HG03060 (cell line): ENCODE measurements at regions not wholly inside any gene's neighbourhood (a gene's known extent, or its start where the extent isn't known, plus 50 kb on each side); places are given as distances from the start of the nearest gene placed in this dataset.

Experiments used
- ATAC-seq: cut with Tn5 transposase; IDR thresholded peaks from one replicate; pipeline ENCODE4 v1.9.1; 2021; ENCODE audit warnings: low read depth, moderate number of reproducible peaks; ENCODE audit not compliant: unreplicated experiment

- no peak for ATAC-seq
These were observed 965.1 kb upstream of the MIR17HG start for GRCh38 chr13:90382425-90382824.

GRCh38 chr13:90385781-90386489, 961.6 kb upstream of the MIR17HG start:
- ATAC-seq = no peak

GRCh38 chr13:90388887-90389452, 958.5 kb upstream of the MIR17HG start:
- no peak for ATAC-seq

GRCh38 chr13:90389537-90389936, 958.0 kb upstream of the MIR17HG start:
- no peak for ATAC-seq

GRCh38 chr13:90393408-90393807, 954.1 kb upstream of the MIR17HG start:
- ATAC-seq = no peak

- no peak for ATAC-seq
These were observed 952.1 kb upstream of the MIR17HG start for GRCh38 chr13:90395348-90395747.

- no peak for ATAC-seq
These were observed 951.6 kb upstream of the MIR17HG start for GRCh38 chr13:90395846-90396245.

GRCh38 chr13:90396266-90396665, 951.2 kb upstream of the MIR17HG start:
- ATAC-seq = no peak

GRCh38 chr13:90397503-90397902, 950.0 kb upstream of the MIR17HG start:
- ATAC-seq = no peak

- no peak for ATAC-seq
These were observed 947.1 kb upstream of the MIR17HG start for GRCh38 chr13:90400372-90400771.

- ATAC-seq = no peak
These were observed 946.3 kb upstream of the MIR17HG start for GRCh38 chr13:90401150-90401549.

- ATAC-seq = no peak
These were observed 945.4 kb upstream of the MIR17HG start for GRCh38 chr13:90402102-90402501.

GRCh38 chr13:90402613-90403012, 944.9 kb upstream of the MIR17HG start:
- ATAC-seq = no peak

GRCh38 chr13:90403330-90404082, 944.0 kb upstream of the MIR17HG start:
- no peak for ATAC-seq

- ATAC-seq = no peak
These were observed 942.2 kb upstream of the MIR17HG start for GRCh38 chr13:90405301-90405700.

- ATAC-seq = no peak
These were observed 934.5 kb upstream of the MIR17HG start for GRCh38 chr13:90412980-90413379.

GRCh38 chr13:90413548-90413947, 933.9 kb upstream of the MIR17HG start:
- no peak for ATAC-seq

- ATAC-seq = no peak
These were observed 932.5 kb upstream of the MIR17HG start for GRCh38 chr13:90414691-90415596.

- no peak for ATAC-seq
These were observed 931.6 kb upstream of the MIR17HG start for GRCh38 chr13:90415902-90416301.

- ATAC-seq = no peak
These were observed 931.0 kb upstream of the MIR17HG start for GRCh38 chr13:90416519-90416918.

GRCh38 chr13:90416938-90417337, 930.5 kb upstream of the MIR17HG start:
- no peak for ATAC-seq
